ENCODE measurements at regions not wholly inside any gene's neighbourhood (a gene's known extent, or its start where the extent isn't known, plus 50 kb on each side); places are given as distances from the start of the nearest gene placed in this dataset.

DNA sequence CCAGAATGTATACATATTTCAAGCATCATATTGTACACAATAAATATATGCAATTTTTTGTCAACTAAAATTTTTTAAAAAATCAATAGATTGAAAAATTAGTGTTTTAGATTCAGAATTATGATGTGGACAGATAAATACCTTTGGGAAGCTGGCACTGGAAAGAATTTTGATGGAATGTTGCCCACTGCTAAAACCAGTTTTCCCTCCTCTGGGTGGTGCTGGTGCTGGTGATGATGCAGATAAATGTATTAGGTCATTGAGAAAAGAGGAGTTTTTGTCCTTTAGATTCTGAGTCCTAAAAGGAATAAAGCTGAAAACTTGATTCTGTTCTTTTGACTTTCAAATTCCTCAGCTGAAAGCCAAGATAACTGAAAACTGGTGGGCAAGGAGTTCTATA is 56.0 kb upstream of the SUCLG2 start:
- TF ChIP-seq GATA3 (IDR thresholded peaks at IDR 0.05; ENCODE audit: low read depth, low read length), result no peak
- TF ChIP-seq GATA2 (IDR thresholded peaks at IDR 0.05; ENCODE audit: low read depth, low read length), result no peak
